WTC11 (cell line): ENCODE measurements at regions not wholly inside any gene's neighbourhood (a gene's known extent, or its start where the extent isn't known, plus 50 kb on each side); places are given as distances from the start of the nearest gene placed in this dataset.

ENCODE experiments used
- ATF2 ChIP-seq: sonication (generic); formaldehyde crosslinking; IDR thresholded peaks from 2 replicates; pipeline ENCODE4 v1.8.1; 2022; ENCODE audit warnings: low read depth, missing genetic modification reagents, borderline replicate concordance
- CREM ChIP-seq: sonication (generic); formaldehyde crosslinking; IDR thresholded peaks from 2 replicates; pipeline ENCODE4 v1.8.1; 2022; ENCODE audit warnings: mild to moderate bottlenecking, missing genetic modification reagents, moderate library complexity
- CTCF ChIP-seq: fragments of 200-600 bp; IDR thresholded peaks from 2 replicates; pipeline ENCODE4 v1.8.0; 2022; ENCODE audit warnings: antibody characterized with exemption
- E2F4 ChIP-seq: sonication (generic); formaldehyde crosslinking; IDR thresholded peaks from 2 replicates; pipeline ENCODE4 v1.8.1; 2022; ENCODE audit warnings: low read depth, mild to moderate bottlenecking, moderate library complexity, missing genetic modification reagents, borderline replicate concordance
- ELF4 ChIP-seq: sonication (generic); formaldehyde crosslinking; IDR thresholded peaks from 2 replicates; pipeline ENCODE4 v1.8.1; 2022; ENCODE audit warnings: low read depth, mild to moderate bottlenecking, moderate library complexity, missing genetic modification reagents
- ESRRA ChIP-seq: sonication (generic); formaldehyde crosslinking; IDR thresholded peaks from 2 replicates; pipeline ENCODE4 v1.8.1; 2022; ENCODE audit warnings: mild to moderate bottlenecking, missing genetic modification reagents, borderline replicate concordance
- MAX ChIP-seq: sonication (generic); formaldehyde crosslinking; IDR thresholded peaks from 2 replicates; pipeline ENCODE4 v1.8.0; 2022; ENCODE audit warnings: mild to moderate bottlenecking, missing genetic modification reagents
- MYBL2 ChIP-seq: sonication (generic); formaldehyde crosslinking; IDR thresholded peaks from 2 replicates; pipeline ENCODE4 v1.8.1; 2023; ENCODE audit warnings: mild to moderate bottlenecking, moderate library complexity, missing genetic modification reagents
- NFATC4 ChIP-seq: fragments of 250-450 bp; sonication (Bioruptor Pico); IDR thresholded peaks from 2 replicates; pipeline ENCODE4 v1.9.0; 2021; ENCODE audit warnings: mild to moderate bottlenecking
- NR2C2 ChIP-seq: sonication (generic); formaldehyde crosslinking; IDR thresholded peaks from 2 replicates; pipeline ENCODE4 v1.8.0; 2022; ENCODE audit warnings: mild to moderate bottlenecking, missing genetic modification reagents
- USF2 ChIP-seq: sonication (generic); formaldehyde crosslinking; IDR thresholded peaks from 2 replicates; pipeline ENCODE4 v1.8.1; 2023; ENCODE audit warnings: mild to moderate bottlenecking, missing genetic modification reagents, moderate library complexity

GRCh38 chr5:4699592-4699991 lies 440.5 kb upstream of the ADAMTS16 start:
- TF ChIP-seq USF2 (CRISPR knock-in tag) (no peak), CTCF (no peak), MAX (CRISPR knock-in tag) (no peak), MYBL2 (CRISPR knock-in tag) (no peak), NR2C2 (CRISPR knock-in tag) (no peak), ESRRA (CRISPR knock-in tag) (no peak), CREM (CRISPR knock-in tag) (no peak), ATF2 (CRISPR knock-in tag) (no peak), ELF4 (CRISPR knock-in tag) (no peak), NFATC4 (CRISPR knock-in tag) (no peak), E2F4 (CRISPR knock-in tag) (no peak)
